Caco-2 (cell line): ENCODE measurements at regions not wholly inside any gene's neighbourhood (a gene's known extent, or its start where the extent isn't known, plus 50 kb on each side); places are given as distances from the start of the nearest gene placed in this dataset.

Experiments used
- BruUV-seq: library from RNA; stranded (reverse); fragments of 400-500 nt; replicated peaks from 2 replicates; lab custom pipeline; 2021; lab: Mats Ljungman, UMichigan
- CTCF ChIA-PET: fragments of 300-600 bp; sonication (Branson Sonifier 250); formaldehyde crosslinking; loops from one replicate; lab custom pipeline; 2022; ENCODE audit warnings: antibody characterized with exemption; lab: Charles Lee
- POLR2A ChIA-PET: fragments of 300-600 bp; sonication (Branson Sonifier 250); formaldehyde crosslinking; loops from one replicate; lab custom pipeline; 2022; ENCODE audit warnings: antibody characterized with exemption; lab: Charles Lee
- DNase-seq, 2 experiments: peaks; one replicate each; pipeline versions ENCODE4 v3.0.0 to v3.0.0-alpha.2; 2020 to 2022
- H3K27me3 ChIP-seq: replicated peaks from 2 replicates; pipeline ENCODE4 v1.6.0; 2011; ENCODE audit warnings: low read length; ENCODE audit not compliant: control insufficient read depth, insufficient read depth
- H3K36me3 ChIP-seq: 2 replicates; pipeline ENCODE4 v1.5.1; 2011; ENCODE audit warnings: low read length; ENCODE audit not compliant: control insufficient read depth, insufficient read depth
- H3K4me1 ChIP-seq: fragments of 250-450 bp; sonication (Bioruptor Pico); 2 replicates; pipeline ENCODE4 v1.5.1; 2020; ENCODE audit warnings: mild to moderate bottlenecking
- H3K4me3 ChIP-seq: 2 replicates; pipeline ENCODE4 v1.5.1; 2011; ENCODE audit warnings: low read depth, mild to moderate bottlenecking, control low read depth, low read length
- H3K9me3 ChIP-seq: fragments of 250-450 bp; sonication (Bioruptor Pico); 2 replicates; pipeline ENCODE4 v1.5.1; 2020; ENCODE audit warnings: mild to moderate bottlenecking, moderate library complexity
- H3K27ac Mint-ChIP-seq: one replicate; pipeline ENCODE4 v1.8.0; 2022; ENCODE audit warnings: mixed read lengths; ENCODE audit not compliant: unreplicated experiment
- H3K27me3 Mint-ChIP-seq: one replicate; pipeline ENCODE4 v1.8.0; 2022; ENCODE audit warnings: mixed read lengths; ENCODE audit not compliant: insufficient read depth, unreplicated experiment
- H3K36me3 Mint-ChIP-seq: one replicate; pipeline ENCODE4 v1.8.0; 2022; ENCODE audit warnings: mild to moderate bottlenecking, mixed read lengths; ENCODE audit not compliant: insufficient read depth, unreplicated experiment
- H3K4me1 Mint-ChIP-seq: one replicate; pipeline ENCODE4 v1.8.0; 2022; ENCODE audit warnings: low read depth, mixed read lengths; ENCODE audit not compliant: unreplicated experiment
- H3K4me3 Mint-ChIP-seq: one replicate; pipeline ENCODE4 v1.8.0; 2022; ENCODE audit warnings: mild to moderate bottlenecking, moderate library complexity, mixed read lengths; ENCODE audit not compliant: unreplicated experiment
- H3K9me3 Mint-ChIP-seq: one replicate; pipeline ENCODE4 v1.8.0; 2022; ENCODE audit warnings: mixed read lengths; ENCODE audit not compliant: unreplicated experiment
- CTCF ChIP-seq, 2 experiments: fragments of 200-600 bp in 1 of 2; IDR thresholded peaks; 1 replicate in 1 of 2; 2 replicates in 1 of 2; pipeline versions ENCODE4 v1.5.1 to v1.8.0; 2011 to 2022; ENCODE audit warnings: antibody characterized with exemption in 1 of 2, control low read depth in 1 of 2, inconsistent platforms in 1 of 2, low read depth in 1 of 2, low read length in 1 of 2, mild to moderate bottlenecking in 1 of 2, moderate library complexity in 1 of 2; ENCODE audit not compliant: insufficient read depth in 1 of 2, severe bottlenecking in 1 of 2, unreplicated experiment in 1 of 2
- intact Hi-C: fragments of 100-400 bp; cut with micrococcal nuclease; formaldehyde crosslinking; loops from one replicate; pipeline ENCODE4 v1.10.0; 2022; ENCODE audit not compliant: unreplicated experiment

DNA sequence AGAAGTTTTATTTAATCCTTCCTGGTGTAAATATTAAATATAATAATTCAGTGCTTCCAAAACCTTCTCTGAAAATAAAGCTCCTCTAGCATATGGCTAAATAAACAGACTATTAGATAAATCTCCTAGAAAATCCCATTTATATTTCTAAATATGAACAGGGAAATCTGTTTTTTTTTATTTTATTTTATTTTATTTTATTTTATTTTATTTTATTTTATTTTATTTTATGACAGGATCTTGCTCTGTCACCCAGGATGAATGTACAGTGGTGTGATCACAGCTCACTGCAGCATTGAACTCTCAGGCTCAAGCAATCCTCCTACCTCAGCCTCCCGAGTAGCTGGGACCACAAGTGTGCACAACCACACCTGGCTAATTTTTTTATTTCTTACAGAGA is 673.5 kb downstream of the IRS1 start:
- no TSS peak for BruUV-seq
- no peaks in the 10 kb centered on the region for H3K9me3 ChIP-seq
- no peak overlapping the region for H3K4me3 ChIP-seq
- intact Hi-C loops: no loop called here
- Mint-ChIP-seq H3K4me1 (peaks cover 10% of the 10 kb centered on the region), H3K36me3 (no peaks in the 10 kb centered on the region), H3K27me3 (no peaks in the 10 kb centered on the region), H3K4me3 (no peak overlapping the region), H3K9me3 (peaks cover 10% of the 10 kb centered on the region), H3K27ac (no peak overlapping the region)
- H3K36me3 ChIP-seq: no peaks in the 10 kb centered on the region
- no peak for TF ChIP-seq CTCF (IDR thresholded peaks at IDR 0.05; ENCODE audit: insufficient read depth in 1 of 2, low read depth in 1 of 2, low read length in 1 of 2, severe bottlenecking in 1 of 2, unreplicated experiment in 1 of 2)
- ChIA-PET CTCF (no interaction called here), POLR2A (no interaction called here)
- H3K4me1 ChIP-seq: 0 out of 2 replicates have a peak, but pooled peaks cover 3% of the 10 kb centered on the region
- DNase-seq: no peak
- no peaks in the 10 kb centered on the region for H3K27me3 ChIP-seq

DNA sequence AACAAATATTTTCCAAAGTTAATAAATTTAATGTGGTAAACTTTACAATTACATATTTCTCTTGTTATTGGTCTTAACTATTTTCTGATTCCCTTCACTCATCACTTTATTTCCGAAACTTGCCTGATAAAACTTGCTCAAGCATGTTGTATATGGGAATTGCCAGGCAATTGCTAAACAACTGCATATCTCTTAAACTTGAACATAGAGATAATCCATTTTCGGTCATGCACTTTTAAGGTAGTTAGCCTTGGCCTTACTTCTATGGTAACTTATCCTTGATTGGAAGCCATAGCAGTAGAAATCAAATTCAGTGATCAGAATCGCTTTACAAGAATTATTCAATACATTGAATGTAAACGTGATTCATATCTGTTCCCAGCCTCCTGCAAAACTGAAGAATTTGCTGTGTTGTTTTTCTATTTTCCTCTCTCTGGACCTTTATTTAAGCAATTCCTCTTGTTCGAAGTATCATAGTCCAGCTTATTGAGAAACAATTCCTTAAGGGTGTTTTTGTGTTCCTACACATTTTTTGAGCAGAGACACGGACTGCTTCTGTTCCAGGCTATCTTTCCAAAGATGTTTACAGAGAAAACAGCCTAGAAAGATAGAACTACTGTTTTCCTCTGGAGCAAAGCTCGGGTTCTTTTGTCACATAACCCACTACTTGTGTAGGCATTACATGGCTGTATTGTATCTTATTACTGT is 674.3 kb downstream of the IRS1 start:
- peaks cover 10% of the 10 kb centered on the region for H3K9me3 Mint-ChIP-seq
- no peak overlapping the region for H3K4me3 ChIP-seq
- H3K36me3 Mint-ChIP-seq: no peaks in the 10 kb centered on the region
- BruUV-seq: no TSS peak
- CTCF ChIA-PET: no interaction called here
- H3K27ac Mint-ChIP-seq: no peak overlapping the region
- intact Hi-C loops: no loop called here
- 0 out of 2 replicates have a peak, but pooled peaks cover 3% of the 10 kb centered on the region for H3K4me1 ChIP-seq
- H3K4me1 Mint-ChIP-seq: peaks cover 10% of the 10 kb centered on the region
- DNase-seq: no peak
- POLR2A ChIA-PET: no interaction called here
- H3K36me3 ChIP-seq: no peaks in the 10 kb centered on the region
- no peak for TF ChIP-seq CTCF (IDR thresholded peaks at IDR 0.05; ENCODE audit: insufficient read depth in 1 of 2, low read depth in 1 of 2, low read length in 1 of 2, severe bottlenecking in 1 of 2, unreplicated experiment in 1 of 2)
- H3K4me3 Mint-ChIP-seq: no peak overlapping the region
- H3K9me3 ChIP-seq: no peaks in the 10 kb centered on the region
- H3K27me3 Mint-ChIP-seq: no peaks in the 10 kb centered on the region
- no peaks in the 10 kb centered on the region for H3K27me3 ChIP-seq

DNA sequence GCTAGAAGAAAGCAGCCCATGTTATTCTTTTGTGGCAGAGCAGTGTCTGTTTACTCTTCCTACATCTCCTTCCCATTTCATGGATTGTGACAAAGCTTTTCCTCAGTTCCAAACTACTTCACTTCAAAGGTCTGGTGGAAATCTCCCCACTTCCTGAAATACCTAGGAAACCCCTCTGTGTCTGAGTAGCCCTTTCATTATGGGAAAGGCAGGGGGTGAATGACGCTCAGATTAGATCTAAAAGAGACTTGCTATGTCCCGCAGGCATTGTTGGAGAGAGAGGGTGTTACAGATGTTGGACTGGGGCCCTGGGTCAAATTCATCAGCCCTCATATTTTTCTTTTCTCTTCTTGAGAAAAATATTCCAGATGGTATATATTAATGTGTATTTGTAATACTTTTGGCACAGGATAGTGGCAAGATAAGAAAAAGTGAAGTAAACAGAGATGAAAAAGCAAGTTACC is 675.0 kb downstream of the IRS1 start:
- ChIA-PET POLR2A (no interaction called here), CTCF (no interaction called here)
- Mint-ChIP-seq H3K27ac (no peak overlapping the region), H3K27me3 (no peaks in the 10 kb centered on the region), H3K9me3 (peaks cover 10% of the 10 kb centered on the region), H3K36me3 (no peaks in the 10 kb centered on the region), H3K4me3 (no peak overlapping the region), H3K4me1 (peaks cover 10% of the 10 kb centered on the region)
- Histone ChIP-seq H3K36me3 (no peaks in the 10 kb centered on the region), H3K9me3 (no peaks in the 10 kb centered on the region), H3K4me3 (no peak overlapping the region), H3K27me3 (no peaks in the 10 kb centered on the region), H3K4me1 (0 out of 2 replicates have a peak, but pooled peaks cover 3% of the 10 kb centered on the region)
- no peak for DNase-seq
- intact Hi-C loops: no loop called here
- TF ChIP-seq CTCF (IDR thresholded peaks at IDR 0.05; ENCODE audit: insufficient read depth in 1 of 2, low read depth in 1 of 2, low read length in 1 of 2, severe bottlenecking in 1 of 2, unreplicated experiment in 1 of 2): no peak
- BruUV-seq: no TSS peak
